ENCODE measurements at regions not wholly inside any gene's neighbourhood (a gene's known extent, or its start where the extent isn't known, plus 50 kb on each side); places are given as distances from the start of the nearest gene placed in this dataset.
"Not testable (repeated sequence)": the region's sequence is repeated elsewhere in the genome, so short reads cannot be mapped to it uniquely, and the experiment has no call there.

GRCh38 chr1:54479841-54480524 lies 68.0 kb upstream of the ACOT11 start:
- H3K9me3 Mint-ChIP-seq = no peaks in the 10 kb centered on the region
- no peak overlapping the region for H3K4me3 Mint-ChIP-seq
- no peaks in the 10 kb centered on the region for H3K36me3 Mint-ChIP-seq (ENCODE audit: low read depth)
- H3K27me3 Mint-ChIP-seq = no peaks in the 10 kb centered on the region
- H3K4me1 Mint-ChIP-seq (ENCODE audit: low read depth) = peaks cover 61% of the 10 kb centered on the region
- peak overlapping the region; percentile 51 for H3K27ac Mint-ChIP-seq

- Mint-ChIP-seq H3K36me3 (ENCODE audit: low read depth) (no peaks in the 10 kb centered on the region), H3K4me1 (ENCODE audit: low read depth) (peaks cover 65% of the 10 kb centered on the region), H3K27ac (no peak overlapping the region), H3K9me3 (no peaks in the 10 kb centered on the region), H3K27me3 (no peaks in the 10 kb centered on the region), H3K4me3 (no peak overlapping the region)
Observed at GRCh38 chr1:54479251-54479650, 68.8 kb upstream of the ACOT11 start.

- no peaks in the 10 kb centered on the region for H3K9me3 Mint-ChIP-seq
- no peaks in the 10 kb centered on the region for H3K36me3 Mint-ChIP-seq (ENCODE audit: low read depth)
- H3K27me3 Mint-ChIP-seq = peaks cover 7% of the 10 kb centered on the region
- H3K4me1 Mint-ChIP-seq (ENCODE audit: low read depth) = peaks cover 72% of the 10 kb centered on the region
- no peak overlapping the region for H3K4me3 Mint-ChIP-seq
- no peak overlapping the region for H3K27ac Mint-ChIP-seq
Observed at GRCh38 chr1:54477153-54477561, 70.9 kb upstream of the ACOT11 start.

- peaks cover 7% of the 10 kb centered on the region for H3K27me3 Mint-ChIP-seq
- no peaks in the 10 kb centered on the region for H3K36me3 Mint-ChIP-seq (ENCODE audit: low read depth)
- H3K27ac Mint-ChIP-seq = no peak overlapping the region
- H3K9me3 Mint-ChIP-seq = no peaks in the 10 kb centered on the region
- H3K4me1 Mint-ChIP-seq (ENCODE audit: low read depth) = peaks cover 67% of the 10 kb centered on the region
- no peak overlapping the region for H3K4me3 Mint-ChIP-seq
Observed at GRCh38 chr1:54476530-54477109, 70.4 kb upstream of the SSBP3 start.

- Mint-ChIP-seq H3K27ac (no peak overlapping the region), H3K4me1 (ENCODE audit: low read depth) (peaks cover 61% of the 10 kb centered on the region), H3K9me3 (no peaks in the 10 kb centered on the region), H3K36me3 (ENCODE audit: low read depth) (no peaks in the 10 kb centered on the region), H3K27me3 (peaks cover 7% of the 10 kb centered on the region), H3K4me3 (no peak overlapping the region)
Observed at GRCh38 chr1:54475946-54476516, 69.8 kb upstream of the SSBP3 start.

GRCh38 chr1:54475357-54475881 lies 69.2 kb upstream of the SSBP3 start:
- H3K9me3 Mint-ChIP-seq = no peaks in the 10 kb centered on the region
- peaks cover 55% of the 10 kb centered on the region for H3K4me1 Mint-ChIP-seq (ENCODE audit: low read depth)
- peaks cover 7% of the 10 kb centered on the region for H3K27me3 Mint-ChIP-seq
- H3K27ac Mint-ChIP-seq = no peak overlapping the region
- no peaks in the 10 kb centered on the region for H3K36me3 Mint-ChIP-seq (ENCODE audit: low read depth)
- H3K4me3 Mint-ChIP-seq = peak overlapping the region; percentile 62

GRCh38 chr1:54474310-54475251 lies 68.4 kb upstream of the SSBP3 start:
- H3K4me1 Mint-ChIP-seq (ENCODE audit: low read depth) = peaks cover 47% of the 10 kb centered on the region
- H3K27me3 Mint-ChIP-seq = peaks cover 7% of the 10 kb centered on the region
- no peak overlapping the region for H3K27ac Mint-ChIP-seq
- peak overlapping the region; percentile 62 for H3K4me3 Mint-ChIP-seq
- no peaks in the 10 kb centered on the region for H3K36me3 Mint-ChIP-seq (ENCODE audit: low read depth)
- no peaks in the 10 kb centered on the region for H3K9me3 Mint-ChIP-seq

GRCh38 chr1:54471588-54471987 lies 65.4 kb upstream of the SSBP3 start:
- Mint-ChIP-seq H3K27me3 (peaks cover 12% of the 10 kb centered on the region), H3K36me3 (ENCODE audit: low read depth) (no peaks in the 10 kb centered on the region), H3K4me1 (ENCODE audit: low read depth) (peaks cover 34% of the 10 kb centered on the region), H3K9me3 (no peaks in the 10 kb centered on the region), H3K27ac (no peak overlapping the region), H3K4me3 (no peak overlapping the region)

GRCh38 chr1:54469444-54469843 lies 63.2 kb upstream of the SSBP3 start:
- not testable (repeated sequence) for H3K36me3 Mint-ChIP-seq (ENCODE audit: low read depth); H3K9me3 Mint-ChIP-seq; H3K4me3 Mint-ChIP-seq; H3K27ac Mint-ChIP-seq
- Mint-ChIP-seq H3K4me1 (ENCODE audit: low read depth) (peaks cover 25% of the 10 kb centered on the region), H3K27me3 (peaks cover 12% of the 10 kb centered on the region)

GRCh38 chr1:54468288-54469084 lies 62.3 kb upstream of the SSBP3 start:
- H3K4me1 Mint-ChIP-seq (ENCODE audit: low read depth) = peaks cover 27% of the 10 kb centered on the region
- H3K27ac Mint-ChIP-seq; H3K36me3 Mint-ChIP-seq (ENCODE audit: low read depth); H3K27me3 Mint-ChIP-seq; H3K4me3 Mint-ChIP-seq; H3K9me3 Mint-ChIP-seq: not testable (repeated sequence)

- no peaks in the 10 kb centered on the region for H3K9me3 Mint-ChIP-seq
- no peak overlapping the region for H3K4me3 Mint-ChIP-seq
- no peaks in the 10 kb centered on the region for H3K36me3 Mint-ChIP-seq (ENCODE audit: low read depth)
- H3K27ac Mint-ChIP-seq = no peak overlapping the region
- H3K4me1 Mint-ChIP-seq (ENCODE audit: low read depth) = peaks cover 34% of the 10 kb centered on the region
- peaks cover 5% of the 10 kb centered on the region for H3K27me3 Mint-ChIP-seq
Observed at GRCh38 chr1:54465351-54465811, 59.2 kb upstream of the SSBP3 start.

- Mint-ChIP-seq H3K27ac (peak overlapping the region; percentile 40), H3K4me1 (ENCODE audit: low read depth) (peaks cover 42% of the 10 kb centered on the region), H3K36me3 (ENCODE audit: low read depth) (no peaks in the 10 kb centered on the region), H3K4me3 (no peak overlapping the region), H3K9me3 (no peaks in the 10 kb centered on the region), H3K27me3 (peaks cover 5% of the 10 kb centered on the region)
Observed at GRCh38 chr1:54464477-54465146, 58.4 kb upstream of the SSBP3 start.

GRCh38 chr1:54464031-54464476 lies 57.9 kb upstream of the SSBP3 start:
- Mint-ChIP-seq H3K9me3 (no peaks in the 10 kb centered on the region), H3K27me3 (peaks cover 5% of the 10 kb centered on the region)

More at GRCh38 chr1:54464031-54464476, 57.9 kb upstream of the SSBP3 start:
- Mint-ChIP-seq H3K36me3 (ENCODE audit: low read depth) (no peaks in the 10 kb centered on the region), H3K4me1 (ENCODE audit: low read depth) (peaks cover 42% of the 10 kb centered on the region), H3K4me3 (no peak overlapping the region), H3K27ac (peak overlapping the region; percentile 72)

Measured in stimulated activated naive CD8-positive, alpha-beta T cell treated with anti-CD3 and anti-CD28 coated beads, Interleukin-15, Interleukin-2, amounts not matched to agents 100 ng/mL and 50 ng/mL, for 24 hours (primary cell).